Hepatocyte (in vitro differentiated cells): ENCODE measurements at regions not wholly inside any gene's neighbourhood (a gene's known extent, or its start where the extent isn't known, plus 50 kb on each side); places are given as distances from the start of the nearest gene placed in this dataset.

ENCODE experiments used
- DNase-seq: peaks from one replicate; pipeline ENCODE4 v3.0.0-alpha.2; 2016; ENCODE audit warnings: low spot score
- H2AFZ ChIP-seq: fragments of 200-600 bp; sonication (generic); 2 replicates; pipeline ENCODE4 v1.6.0; 2016; ENCODE audit warnings: antibody characterized with exemption, mild to moderate bottlenecking
- H3K27ac ChIP-seq: fragments of 200-600 bp; sonication (generic); 2 replicates; pipeline ENCODE4 v1.5.1; 2016; ENCODE audit warnings: mild to moderate bottlenecking
- H3K27me3 ChIP-seq: fragments of 200-600 bp; sonication (generic); 2 replicates; pipeline ENCODE4 v1.6.1; 2016
- H3K36me3 ChIP-seq: fragments of 200-600 bp; sonication (generic); replicated peaks from 2 replicates; pipeline ENCODE4 v1.5.1; 2016; ENCODE audit warnings: low read depth; ENCODE audit not compliant: insufficient read depth
- H3K4me1 ChIP-seq: fragments of 200-600 bp; sonication (generic); 2 replicates; pipeline ENCODE4 v1.5.1; 2016; ENCODE audit warnings: mild to moderate bottlenecking, moderate library complexity; ENCODE audit not compliant: insufficient read depth
- H3K4me2 ChIP-seq: fragments of 200-600 bp; sonication (generic); 2 replicates; pipeline ENCODE4 v1.6.0; 2016
- H3K4me3 ChIP-seq: fragments of 200-600 bp; sonication (generic); 2 replicates; pipeline ENCODE4 v1.5.1; 2016; ENCODE audit warnings: mild to moderate bottlenecking
- H3K79me2 ChIP-seq: fragments of 200-600 bp; sonication (generic); 2 replicates; pipeline ENCODE4 v1.6.0; 2017; ENCODE audit warnings: mild to moderate bottlenecking
- H3K9me2 ChIP-seq: fragments of 200-600 bp; sonication (generic); replicated peaks from 2 replicates; pipeline ENCODE4 v1.6.0; 2017; ENCODE audit warnings: mild to moderate bottlenecking; ENCODE audit not compliant: insufficient read depth
- H3K9me3 ChIP-seq: fragments of 200-600 bp; sonication (generic); 2 replicates; pipeline ENCODE4 v1.5.1; 2016; ENCODE audit warnings: low read depth, mild to moderate bottlenecking
- H4K20me1 ChIP-seq: fragments of 200-600 bp; sonication (generic); 2 replicates; pipeline ENCODE4 v1.6.0; 2016; ENCODE audit warnings: mild to moderate bottlenecking; ENCODE audit not compliant: insufficient read depth, poor library complexity, severe bottlenecking
- CTCF ChIP-seq: fragments of 200-600 bp; sonication (generic); IDR thresholded peaks from 2 replicates; pipeline ENCODE4 v1.5.1; 2016; ENCODE audit warnings: antibody characterized with exemption, mild to moderate bottlenecking; ENCODE audit not compliant: poor library complexity
- EZH2 ChIP-seq: fragments of 200-600 bp; sonication (generic); IDR thresholded peaks from 2 replicates; pipeline ENCODE4 v1.6.1; 2016; ENCODE audit warnings: antibody characterized with exemption, mild to moderate bottlenecking, borderline replicate concordance
- EZH2phosphoT487 ChIP-seq: fragments of 200-600 bp; sonication (generic); IDR thresholded peaks from one replicate; pipeline ENCODE4 v1.6.1; 2018; ENCODE audit warnings: antibody characterized with exemption, mild to moderate bottlenecking, low read depth, moderate library complexity; ENCODE audit not compliant: unreplicated experiment, severe bottlenecking
- WGBS: methylation state at CpG from one replicate; pipeline ENCODE4 v1.1.6; 2016; ENCODE audit warnings: low lambda C conversion rate; ENCODE audit errors: missing lambda C conversion rate; 5-methylcytosine and 5-hydroxymethylcytosine counted together

DNA sequence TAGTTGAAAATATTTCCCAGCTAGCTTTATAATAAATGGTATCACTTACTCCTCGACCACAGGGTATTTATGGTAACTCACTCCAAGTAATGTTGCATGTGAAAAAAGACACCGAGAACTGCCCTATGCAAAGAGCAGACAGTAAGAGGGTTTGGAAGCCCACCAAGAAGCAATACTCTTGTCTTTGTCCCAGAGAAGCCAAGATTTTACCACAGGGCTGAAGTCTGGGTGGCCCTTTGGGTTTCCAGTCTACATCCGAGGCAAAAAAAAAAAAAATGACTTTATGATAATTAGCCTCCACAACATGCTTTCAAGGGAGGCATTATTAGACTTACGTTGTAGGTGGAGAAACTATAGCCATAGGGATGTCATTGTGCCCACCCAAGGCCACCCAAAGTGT, 83.6 kb downstream of the CCDC34 start:
- H3K4me2 ChIP-seq = no peak overlapping the region
- no peak for DNase-seq

GRCh38 chr11:27277843-27278242, 85.2 kb downstream of the CCDC34 start:
- Histone ChIP-seq H4K20me1 (no peaks in the 10 kb centered on the region), H3K4me3 (no peak overlapping the region), H3K79me2 (no peaks in the 10 kb centered on the region), H3K4me2 (no peak overlapping the region), H3K4me1 (no peaks in the 10 kb centered on the region), H3K9me2 (no peaks in the 10 kb centered on the region), H2AFZ (no peak overlapping the region), H3K27ac (no peak overlapping the region), H3K9me3 (no peaks in the 10 kb centered on the region), H3K36me3 (no peaks in the 10 kb centered on the region), H3K27me3 (no peaks in the 10 kb centered on the region)
- no peak for TF ChIP-seq EZH2
- TF ChIP-seq EZH2phosphoT487 = no peak
- TF ChIP-seq CTCF = no peak
- no peak for DNase-seq
- 93% methylated on average over 1 of the region's 1 CpG for WGBS

More for the DNA sequence above, 83.6 kb downstream of the CCDC34 start:
- no peaks in the 10 kb centered on the region for H4K20me1 ChIP-seq
- 78% methylated on average over 4 of the region's 4 CpGs for WGBS
- H3K27me3 ChIP-seq = no peaks in the 10 kb centered on the region
- no peak overlapping the region for H2AFZ ChIP-seq
- no peaks in the 10 kb centered on the region for H3K4me1 ChIP-seq
- no peak overlapping the region for H3K4me3 ChIP-seq
- no peaks in the 10 kb centered on the region for H3K9me3 ChIP-seq
- TF ChIP-seq EZH2 = no peak
- no peak for TF ChIP-seq CTCF
- no peak for TF ChIP-seq EZH2phosphoT487
- no peak overlapping the region for H3K27ac ChIP-seq
- no peaks in the 10 kb centered on the region for H3K79me2 ChIP-seq
- H3K36me3 ChIP-seq = no peaks in the 10 kb centered on the region
- no peaks in the 10 kb centered on the region for H3K9me2 ChIP-seq

DNA sequence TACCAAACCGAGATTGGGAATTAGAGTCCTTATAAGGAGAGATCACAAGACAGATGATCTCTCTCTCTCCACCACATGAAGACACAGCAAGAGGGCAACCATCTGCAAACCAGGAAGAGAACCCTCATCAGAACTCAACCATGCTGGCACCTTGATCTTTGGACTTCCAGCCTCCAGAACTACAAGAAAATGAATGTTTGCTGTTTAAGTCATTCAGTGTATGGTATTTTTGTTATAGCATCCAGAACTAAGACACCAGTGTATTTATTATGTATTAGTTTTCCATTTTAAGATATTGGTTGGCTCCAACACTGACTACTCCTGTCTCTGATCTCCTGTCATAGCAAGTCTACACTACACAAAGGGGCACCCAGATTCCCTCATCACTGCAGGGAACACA, 86.9 kb downstream of the CCDC34 start:
- DNase-seq = no peak
- no peak overlapping the region for H3K4me3 ChIP-seq
- no peaks in the 10 kb centered on the region for H3K9me3 ChIP-seq
- 78% methylated on average over 1 of the region's 1 CpG for WGBS
- no peaks in the 10 kb centered on the region for H3K4me1 ChIP-seq
- H4K20me1 ChIP-seq = no peaks in the 10 kb centered on the region
- no peak overlapping the region for H3K27ac ChIP-seq
- no peak overlapping the region for H3K4me2 ChIP-seq
- H3K79me2 ChIP-seq = no peaks in the 10 kb centered on the region
- TF ChIP-seq CTCF (no peak), EZH2phosphoT487 (no peak), EZH2 (no peak)
- H3K9me2 ChIP-seq = no peaks in the 10 kb centered on the region
- H3K36me3 ChIP-seq = no peaks in the 10 kb centered on the region
- H3K27me3 ChIP-seq = no peaks in the 10 kb centered on the region
- no peak overlapping the region for H2AFZ ChIP-seq

DNA sequence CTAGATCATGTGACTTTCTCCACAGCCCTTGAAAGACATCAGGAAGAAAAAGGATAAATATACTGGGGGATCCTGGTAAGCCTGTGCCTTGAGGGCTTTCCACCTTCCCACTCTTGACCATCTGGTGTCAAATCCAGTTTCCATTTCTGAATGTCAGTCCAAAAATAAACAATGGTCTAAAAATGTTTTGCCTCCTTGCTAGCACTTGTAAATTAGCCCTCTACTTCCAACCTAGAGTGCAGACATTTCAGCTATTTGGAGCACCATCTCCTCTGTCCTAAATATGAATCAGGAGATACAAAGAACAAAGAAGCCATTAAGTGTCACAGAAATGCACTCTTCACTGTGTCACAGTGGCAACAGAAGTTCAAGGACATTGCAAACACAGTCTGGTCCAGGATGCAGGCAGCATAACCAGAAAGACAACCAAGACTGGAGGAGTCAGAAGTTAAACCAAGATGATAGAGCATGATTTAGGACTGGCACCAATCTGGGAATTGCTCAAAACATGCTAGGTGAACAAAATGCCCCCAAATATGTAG, 88.1 kb downstream of the CCDC34 start:
- no peak overlapping the region for H3K4me2 ChIP-seq

More for the DNA sequence above, 88.1 kb downstream of the CCDC34 start:
- H3K36me3 ChIP-seq = no peaks in the 10 kb centered on the region
- no peaks in the 10 kb centered on the region for H3K79me2 ChIP-seq
- no peaks in the 10 kb centered on the region for H4K20me1 ChIP-seq
- no peaks in the 10 kb centered on the region for H3K27me3 ChIP-seq
- TF ChIP-seq CTCF = no peak
- TF ChIP-seq EZH2phosphoT487 = no peak
- no peak for TF ChIP-seq EZH2
- no peaks in the 10 kb centered on the region for H3K9me2 ChIP-seq
- H3K4me1 ChIP-seq = no peaks in the 10 kb centered on the region
- H2AFZ ChIP-seq = no peak overlapping the region
- H3K9me3 ChIP-seq = no peaks in the 10 kb centered on the region
- H3K4me3 ChIP-seq = no peak overlapping the region
- no peak overlapping the region for H3K27ac ChIP-seq
- DNase-seq = no peak
